Bronchial epithelial cell (primary cell): ENCODE measurements at regions not wholly inside any gene's neighbourhood (a gene's known extent, or its start where the extent isn't known, plus 50 kb on each side); places are given as distances from the start of the nearest gene placed in this dataset.

Experiments used
- DNase-seq: peaks from one replicate; pipeline ENCODE4 v3.0.0-alpha.2; 2010; ENCODE audit warnings: low read depth
- FAIRE-seq: peaks from 2 replicates; lab custom pipeline; 2011; peaks lifted over from hg19 to GRCh38; lab: Jason Lieb, UNC
- H3K27me3 ChIP-seq: 2 replicates; pipeline ENCODE4 v1.5.1; 2011; ENCODE audit warnings: low read length; ENCODE audit not compliant: control insufficient read depth, insufficient read depth
- H3K36me3 ChIP-seq: 2 replicates; pipeline ENCODE4 v1.5.1; 2011; ENCODE audit warnings: low read length; ENCODE audit not compliant: control insufficient read depth, insufficient read depth
- H3K4me3 ChIP-seq: 2 replicates; pipeline ENCODE4 v1.5.1; 2011; ENCODE audit warnings: mild to moderate bottlenecking, low read depth, low read length, control low read depth
- CTCF ChIP-seq: IDR thresholded peaks from 2 replicates; pipeline ENCODE4 v1.5.1; 2011; ENCODE audit warnings: mild to moderate bottlenecking, moderate library complexity, low read length, control low read depth, inconsistent platforms; ENCODE audit not compliant: insufficient read depth, severe bottlenecking

GRCh38 chr16:82226327-82226726 lies 56.3 kb upstream of the MPHOSPH6 start:
- FAIRE-seq: peak; percentile 66
- no peak for DNase-seq
- no peaks in the 10 kb centered on the region for H3K36me3 ChIP-seq

GRCh38 chr16:82224821-82225220 lies 54.8 kb upstream of the MPHOSPH6 start:
- TF ChIP-seq CTCF: no peak

More at GRCh38 chr16:82226327-82226726, 56.3 kb upstream of the MPHOSPH6 start:
- no peaks in the 10 kb centered on the region for H3K27me3 ChIP-seq
- TF ChIP-seq CTCF: no peak
- H3K4me3 ChIP-seq: no peak overlapping the region

DNA sequence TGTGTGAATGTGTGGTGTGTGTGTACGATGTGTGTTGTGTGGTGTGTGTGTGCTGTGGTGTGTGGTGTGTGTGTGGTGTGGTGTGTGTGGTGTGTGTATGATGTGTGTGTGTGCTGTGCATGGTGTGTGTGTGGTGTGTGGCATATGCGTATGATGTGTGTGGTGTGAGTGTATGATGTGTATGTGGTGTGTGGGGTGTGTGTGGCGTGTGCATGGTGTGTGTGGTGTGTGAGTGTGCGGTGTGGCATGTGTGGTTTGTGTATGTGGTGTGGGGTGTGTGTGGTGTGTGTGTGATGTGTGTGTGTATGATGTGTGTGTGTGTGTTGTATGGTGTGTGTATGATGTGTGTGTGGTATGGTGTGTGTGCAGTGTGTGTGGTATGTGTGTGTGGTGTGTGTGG lies 50.5 kb upstream of the MPHOSPH6 start:
- Histone ChIP-seq H3K4me3 (no peak overlapping the region), H3K27me3 (no peaks in the 10 kb centered on the region), H3K36me3 (no peaks in the 10 kb centered on the region)
- DNase-seq (no peak), FAIRE-seq (peak; percentile 99)
- no peak for TF ChIP-seq CTCF

More at GRCh38 chr16:82224821-82225220, 54.8 kb upstream of the MPHOSPH6 start:
- DNase-seq (no peak), FAIRE-seq (no peak)
- Histone ChIP-seq H3K36me3 (no peaks in the 10 kb centered on the region), H3K4me3 (no peak overlapping the region), H3K27me3 (no peaks in the 10 kb centered on the region)
